ENCODE measurements at regions not wholly inside any gene's neighbourhood (a gene's known extent, or its start where the extent isn't known, plus 50 kb on each side); places are given as distances from the start of the nearest gene placed in this dataset.

DNA sequence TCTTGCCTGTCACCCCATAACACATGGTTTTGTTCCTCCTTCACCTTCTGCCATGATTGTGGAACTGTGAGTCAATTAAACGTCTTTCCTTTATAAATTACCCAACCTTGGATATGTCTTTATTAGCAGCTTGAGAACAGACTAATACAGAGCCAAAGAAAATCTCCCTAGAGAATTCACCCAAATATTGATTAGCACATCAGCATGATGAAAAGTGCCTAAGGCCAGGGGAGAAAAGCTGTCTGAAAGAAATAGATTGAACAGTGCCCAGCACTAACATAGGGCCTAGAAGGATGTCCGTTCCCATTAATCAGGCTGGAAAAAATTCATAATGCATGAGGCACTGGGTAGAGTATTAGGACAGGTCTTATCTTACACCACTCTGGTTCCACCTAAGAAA lies 111.9 kb upstream of the CALN1 start:
- no peak for DNase-seq

DNA sequence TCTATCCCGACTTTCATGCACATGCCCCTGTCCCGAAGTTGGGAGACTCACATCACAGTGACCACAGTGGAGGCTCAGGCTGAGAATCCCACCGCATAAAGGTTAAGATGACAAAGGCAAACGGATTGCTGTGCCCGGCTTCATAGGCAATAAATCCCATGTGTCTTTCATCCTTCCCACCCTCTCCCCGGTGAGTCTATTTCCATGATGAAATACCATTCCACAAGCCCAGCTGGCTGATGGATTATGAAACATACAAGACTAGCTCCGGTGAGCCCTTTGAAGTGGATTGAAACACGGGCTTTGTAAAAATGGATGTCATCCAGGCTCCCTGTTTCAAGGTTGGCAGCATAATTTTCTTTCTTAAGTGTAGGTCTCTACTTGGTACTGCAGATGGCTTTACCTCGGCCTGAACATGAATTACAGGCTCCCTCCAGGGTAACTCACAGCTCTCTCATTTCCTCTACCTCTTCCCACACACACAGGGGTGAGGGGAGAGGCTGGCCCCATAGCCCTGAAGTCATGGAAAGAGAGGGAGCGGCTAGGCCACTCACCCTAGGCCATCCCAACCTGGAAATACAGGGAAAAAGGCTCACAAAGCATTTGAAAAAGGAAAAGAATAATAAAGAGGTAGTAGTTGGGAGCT lies 92.0 kb upstream of the CALN1 start:
- no peak for DNase-seq

DNA sequence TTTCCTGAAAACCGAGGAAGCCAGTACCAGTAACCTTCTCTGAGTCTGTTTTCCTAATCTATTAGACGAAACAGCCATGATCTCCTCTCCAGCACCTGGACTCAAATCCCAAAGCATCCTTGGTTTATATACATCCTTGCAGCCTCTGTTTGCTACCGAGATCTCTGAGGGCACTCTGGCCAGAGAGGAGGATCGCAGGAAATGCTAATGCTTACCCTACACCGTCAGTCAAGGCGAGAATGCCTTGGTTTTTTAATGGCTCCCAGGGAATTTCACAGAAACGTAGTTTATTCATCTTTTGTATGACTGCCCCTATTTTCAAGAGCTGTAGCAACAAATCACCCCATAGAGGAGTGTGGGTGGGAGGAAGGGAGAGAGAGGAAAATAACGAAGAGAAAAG lies 91.5 kb upstream of the CALN1 start:
- DNase-seq: no peak

DNA sequence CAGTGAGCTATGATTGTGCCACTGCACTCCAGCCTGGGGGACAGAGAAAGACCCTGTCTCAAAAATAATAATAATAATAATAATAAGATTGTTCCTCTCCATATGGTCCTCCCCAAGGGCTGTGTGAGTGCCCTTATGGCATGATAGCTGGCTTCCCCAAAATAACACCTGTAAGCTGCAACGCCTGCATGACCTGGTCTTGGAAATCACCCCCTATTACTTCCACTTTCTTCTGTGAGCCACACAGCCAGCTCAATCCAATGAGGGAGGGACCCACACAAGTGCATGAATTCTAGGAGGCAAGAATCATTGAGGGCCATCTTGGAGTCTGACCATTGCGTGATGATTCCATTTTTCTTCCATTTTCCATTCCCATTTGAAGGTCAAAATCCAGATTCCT lies 82.7 kb upstream of the CALN1 start:
- DNase-seq: no peak

DNA sequence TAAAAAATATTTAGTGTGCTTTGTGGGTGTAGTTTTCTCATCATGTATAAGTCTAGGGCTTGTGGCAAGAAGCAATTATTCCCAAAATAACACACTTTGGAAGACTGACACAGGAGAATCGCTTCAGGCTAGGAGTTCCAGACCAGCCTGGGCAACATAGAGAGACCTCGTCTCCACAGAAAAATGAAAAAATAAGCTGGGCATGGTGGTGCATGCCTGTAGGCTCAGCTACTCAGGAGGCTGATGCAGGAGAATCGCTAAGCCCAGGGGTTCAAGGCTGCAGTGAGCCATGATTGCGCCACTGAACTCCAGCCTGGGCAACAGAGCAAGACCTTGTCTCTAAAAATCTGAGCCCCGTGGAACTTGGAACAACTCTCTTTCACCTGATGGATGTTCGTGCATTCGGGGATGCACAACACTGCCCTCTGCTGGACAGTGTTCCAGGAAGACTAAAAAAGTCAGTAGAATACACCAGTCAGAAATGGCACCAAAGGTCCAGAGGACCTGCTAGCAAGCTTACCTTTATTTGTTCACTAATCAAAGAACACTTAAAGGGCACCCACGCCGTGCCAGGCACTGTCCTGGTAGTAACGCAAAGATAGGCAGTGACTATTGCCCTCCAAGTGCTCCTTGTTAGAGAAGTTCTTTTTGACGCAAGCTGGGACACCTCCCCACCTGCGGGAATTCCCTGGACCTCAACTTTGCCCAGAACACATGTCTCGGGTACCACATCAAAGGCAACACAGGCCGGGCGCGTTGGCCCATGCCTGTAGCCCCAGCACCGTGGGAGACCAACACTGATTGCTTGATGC lies 81.9 kb upstream of the CALN1 start:
- peak; percentile 71 for DNase-seq

DNA sequence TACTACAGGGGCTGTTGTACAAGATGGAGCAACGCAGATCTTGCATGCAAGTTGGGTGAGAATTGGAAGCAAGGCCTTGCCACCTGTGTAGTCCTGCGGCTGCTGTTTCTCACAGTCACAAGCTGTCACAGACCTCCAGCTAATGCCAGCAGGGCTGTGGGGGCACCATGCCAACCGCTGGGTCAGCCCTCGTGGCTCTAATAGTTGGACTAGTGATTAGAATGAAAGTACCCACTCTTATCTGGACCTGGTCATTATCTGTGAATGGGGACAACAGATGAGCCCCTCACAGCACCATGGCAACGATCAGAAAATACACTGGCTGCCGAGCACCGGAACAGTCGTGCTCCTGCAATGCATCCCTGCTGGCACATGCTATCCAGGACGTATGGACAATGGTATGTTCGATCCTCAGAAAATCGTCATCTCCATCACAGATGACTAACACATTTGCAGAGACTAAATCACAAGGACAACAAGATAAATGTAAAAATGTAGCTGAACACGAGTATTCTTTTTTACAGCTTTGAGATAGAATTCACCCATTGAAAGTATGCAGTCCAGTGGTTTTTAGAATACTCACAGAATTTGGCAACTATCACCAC lies 80.4 kb upstream of the CALN1 start:
- DNase-seq: no peak

DNA sequence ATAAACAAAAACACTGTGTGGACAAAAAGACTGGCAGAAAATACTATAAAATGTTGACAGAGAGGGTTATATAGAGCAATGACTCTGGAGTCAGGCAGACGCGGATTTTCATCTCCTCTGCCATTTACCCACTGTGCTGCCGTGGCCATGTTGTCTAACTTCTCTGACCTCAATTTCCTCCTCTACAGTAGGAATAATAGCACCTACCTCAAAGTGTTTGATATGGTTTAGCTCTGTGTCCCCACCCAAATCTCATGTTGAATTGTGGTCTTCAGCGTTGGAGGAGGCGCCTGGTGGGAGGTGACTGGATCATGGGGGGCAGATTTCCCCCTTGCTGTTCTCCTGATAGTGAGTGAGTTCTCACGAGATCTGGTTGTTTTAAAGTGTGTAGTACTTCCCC lies 78.2 kb upstream of the CALN1 start:
- DNase-seq: no peak

DNA sequence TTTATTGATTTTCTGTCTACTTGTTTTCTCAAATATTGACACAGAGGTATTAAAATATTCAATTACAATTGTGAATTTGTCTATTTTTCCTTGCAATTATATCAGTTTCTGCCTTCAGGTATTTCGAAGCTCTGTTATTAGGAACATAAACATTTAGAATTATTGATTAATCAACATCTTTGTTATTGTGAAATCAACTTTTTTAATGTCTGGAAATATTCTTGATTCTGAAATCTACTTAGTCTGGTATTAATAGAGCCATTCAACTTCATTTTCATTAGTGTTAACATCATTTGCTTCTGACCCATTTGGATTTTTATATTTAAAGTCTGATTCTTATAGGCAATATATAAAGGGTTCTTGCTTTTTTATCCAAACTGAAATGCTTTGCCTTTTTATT lies 69.8 kb upstream of the CALN1 start:
- no peak for DNase-seq

DNA sequence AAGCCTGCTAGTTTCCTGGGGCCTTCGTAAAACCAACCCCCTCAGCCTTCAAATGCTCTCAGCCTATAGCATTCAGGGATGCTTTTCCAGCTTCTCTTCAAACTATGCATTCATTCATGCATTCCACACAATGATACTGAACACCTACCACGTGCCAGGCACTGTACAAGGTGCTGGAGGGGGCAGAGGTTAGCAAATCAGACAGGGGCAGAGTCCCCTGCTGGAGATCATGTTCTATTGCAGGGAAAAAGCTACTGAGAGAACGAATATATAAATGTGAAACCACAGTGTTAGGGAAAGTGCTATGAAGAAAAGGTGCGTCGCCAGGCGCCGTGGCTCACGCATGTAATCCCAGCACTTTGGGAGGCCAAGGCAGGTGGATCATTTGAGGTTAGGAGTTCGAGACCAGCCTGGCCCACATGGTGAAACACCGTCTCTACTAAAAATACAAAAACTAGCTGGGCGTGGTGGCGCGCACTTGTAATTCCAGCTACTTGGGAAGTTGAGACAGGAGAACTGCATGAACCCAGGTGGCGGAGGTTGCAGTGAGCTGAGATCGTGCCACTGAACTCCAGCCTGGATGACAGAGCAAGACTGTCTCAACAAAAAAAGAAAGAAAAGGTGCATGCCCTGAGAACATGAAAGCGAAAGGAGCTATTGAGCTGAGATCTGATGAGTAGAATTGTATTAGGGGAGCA lies 64.6 kb upstream of the CALN1 start:
- no peak for DNase-seq

DNA sequence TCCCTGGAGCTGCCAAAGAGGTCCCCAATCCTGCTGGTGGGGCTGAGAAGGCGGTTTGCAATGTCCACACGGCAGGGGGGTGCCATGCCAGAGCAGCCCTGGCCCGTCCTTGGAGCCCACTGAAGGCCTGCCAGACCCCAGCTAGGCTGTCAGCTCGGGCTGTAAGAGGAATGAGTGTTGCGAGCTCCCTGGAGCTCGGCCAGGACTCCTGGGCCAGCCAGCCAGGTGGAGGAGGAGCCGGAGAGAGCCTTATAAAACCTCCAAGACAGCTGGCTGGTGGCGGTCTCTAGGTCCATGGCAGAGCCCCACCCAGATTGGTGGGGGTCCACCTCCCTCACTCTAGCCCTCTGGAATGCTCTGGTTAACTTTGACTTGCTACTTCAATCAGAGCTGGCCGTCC lies 55.1 kb upstream of the CALN1 start:
- no peak for DNase-seq

DNA sequence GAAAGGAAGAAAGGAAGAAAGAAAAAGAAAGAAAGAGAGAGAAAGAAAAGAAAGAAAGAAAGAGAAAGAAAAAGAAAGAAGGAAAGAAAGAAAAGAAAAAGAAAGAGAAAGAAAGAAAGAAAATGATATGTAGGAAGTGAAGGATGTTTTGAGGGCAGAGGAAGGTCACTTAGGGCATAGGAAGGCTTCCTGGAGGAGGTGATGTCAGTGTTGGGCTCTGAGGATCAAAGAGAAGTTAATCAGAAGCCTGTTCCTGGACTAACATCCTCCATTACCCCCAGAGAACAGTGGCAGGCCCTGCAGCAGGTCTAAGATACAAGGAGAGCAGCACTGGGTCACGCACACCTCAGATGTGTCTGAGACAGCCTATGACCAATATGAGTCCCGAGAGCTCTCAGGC lies 54.7 kb upstream of the CALN1 start:
- DNase-seq: no peak

DNA sequence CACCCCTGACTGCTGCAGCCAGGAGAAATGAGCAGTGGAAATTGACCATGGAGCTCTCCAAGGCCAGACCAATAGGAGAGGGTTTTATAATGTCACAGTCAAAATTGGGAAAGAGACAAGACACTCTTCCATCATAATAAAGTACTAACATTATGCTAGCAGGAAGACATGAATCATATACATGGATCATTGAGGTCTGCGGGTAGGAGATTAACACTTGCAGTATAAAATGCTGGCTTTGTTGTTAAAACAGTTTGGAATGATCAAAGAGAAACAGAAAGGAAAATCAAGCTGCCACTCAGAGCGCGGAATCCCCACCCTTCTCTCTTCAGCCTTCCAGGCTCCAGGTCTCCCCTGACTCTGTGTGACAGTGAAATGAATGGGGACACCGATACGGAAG lies 53.4 kb upstream of the CALN1 start:
- no peak for DNase-seq

DNA sequence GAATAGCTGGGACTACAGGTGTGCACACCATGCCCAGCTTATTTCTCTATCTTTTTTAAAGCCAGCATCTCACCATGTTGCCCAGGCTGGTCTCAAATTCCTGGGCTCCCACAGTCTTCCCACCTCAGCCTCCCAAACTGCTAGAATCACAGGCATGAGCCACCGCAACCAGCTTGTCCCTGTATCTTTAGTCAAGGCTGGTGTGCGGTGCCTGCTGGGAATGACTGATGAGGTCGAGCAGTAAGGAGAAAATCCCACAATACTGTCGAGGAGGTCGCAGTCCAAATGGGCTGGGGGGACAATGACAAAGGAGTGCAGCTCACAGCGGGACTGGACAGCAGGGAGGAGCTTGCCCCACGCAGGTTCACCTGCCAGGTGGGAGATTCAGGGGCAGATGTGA lies 50.2 kb upstream of the CALN1 start:
- no peak for DNase-seq

Measured in activated CD8-positive, alpha-beta memory T cell treated with anti-CD3 and anti-CD28 coated beads for 24 hours (primary cell).